ENCODE measurements at regions not wholly inside any gene's neighbourhood (a gene's known extent, or its start where the extent isn't known, plus 50 kb on each side); places are given as distances from the start of the nearest gene placed in this dataset.

- no peak for DNase-seq (ENCODE audit: low read depth, low spot score)
- H3K27ac Mint-ChIP-seq (ENCODE audit: unreplicated experiment) = no peak overlapping the region
- H3K4me3 Mint-ChIP-seq = no peak overlapping the region
- no peaks in the 10 kb centered on the region for H3K4me1 Mint-ChIP-seq
- peaks cover 2% of the 10 kb centered on the region for H3K27me3 Mint-ChIP-seq (ENCODE audit: low read depth)
- H3K9me3 Mint-ChIP-seq = peaks cover 3% of the 10 kb centered on the region
- no peak for TF ChIP-seq CTCF (conservative IDR thresholded peaks at IDR 0.05)
- H3K36me3 Mint-ChIP-seq (ENCODE audit: low read depth) = no peaks in the 10 kb centered on the region
These were observed 572.9 kb upstream of the CADM1 start for GRCh38 chr11:116077092-116077491.

GRCh38 chr11:116073854-116074837 is 569.9 kb upstream of the CADM1 start:
- DNase-seq (ENCODE audit: low read depth, low spot score) = peak; percentile 28

GRCh38 chr11:116072601-116073410 is 568.6 kb upstream of the CADM1 start:
- peak; percentile 42 for TF ChIP-seq CTCF (conservative IDR thresholded peaks at IDR 0.05)
- Mint-ChIP-seq H3K27me3 (ENCODE audit: low read depth) (peaks cover 10% of the 10 kb centered on the region), H3K9me3 (no peaks in the 10 kb centered on the region), H3K27ac (ENCODE audit: unreplicated experiment) (no peak overlapping the region), H3K36me3 (ENCODE audit: low read depth) (no peaks in the 10 kb centered on the region), H3K4me1 (no peaks in the 10 kb centered on the region), H3K4me3 (peak overlapping the region; percentile 20)
- peak; percentile 46 for DNase-seq (ENCODE audit: low read depth, low spot score)

More at GRCh38 chr11:116073854-116074837, 569.9 kb upstream of the CADM1 start:
- H3K36me3 Mint-ChIP-seq (ENCODE audit: low read depth) = no peaks in the 10 kb centered on the region
- TF ChIP-seq CTCF (conservative IDR thresholded peaks at IDR 0.05) = no peak
- H3K4me1 Mint-ChIP-seq = no peaks in the 10 kb centered on the region
- peaks cover 10% of the 10 kb centered on the region for H3K27me3 Mint-ChIP-seq (ENCODE audit: low read depth)
- H3K9me3 Mint-ChIP-seq = no peaks in the 10 kb centered on the region
- H3K4me3 Mint-ChIP-seq = no peak overlapping the region
- H3K27ac Mint-ChIP-seq (ENCODE audit: unreplicated experiment) = no peak overlapping the region

- Mint-ChIP-seq H3K27me3 (ENCODE audit: low read depth) (peaks cover 10% of the 10 kb centered on the region), H3K9me3 (no peaks in the 10 kb centered on the region), H3K4me3 (no peak overlapping the region)
These were observed 567.9 kb upstream of the CADM1 start for GRCh38 chr11:116072133-116072532.

More at GRCh38 chr11:116072133-116072532, 567.9 kb upstream of the CADM1 start:
- Mint-ChIP-seq H3K4me1 (peaks cover 2% of the 10 kb centered on the region), H3K36me3 (ENCODE audit: low read depth) (no peaks in the 10 kb centered on the region), H3K27ac (ENCODE audit: unreplicated experiment) (no peak overlapping the region)
- TF ChIP-seq CTCF (conservative IDR thresholded peaks at IDR 0.05) = no peak
- DNase-seq (ENCODE audit: low read depth, low spot score) = no peak
